ENCODE measurements at regions not wholly inside any gene's neighbourhood (a gene's known extent, or its start where the extent isn't known, plus 50 kb on each side); places are given as distances from the start of the nearest gene placed in this dataset.

- H3K36me3 ChIP-seq (ENCODE audit: control insufficient read depth in 1 of 2, insufficient read depth in 2 of 2, low read length in 2 of 2), result no peaks in the 10 kb centered on the region
- intact Hi-C loops (cut with micrococcal nuclease), result no loop called here
Observed at GRCh38 chr7:27347276-27347640, 104.7 kb downstream of the EVX1 start.

More at GRCh38 chr7:27347276-27347640, 104.7 kb downstream of the EVX1 start:
- Histone ChIP-seq H3K9me2 (ENCODE audit: insufficient read depth) (no peaks in the 10 kb centered on the region), H3K4me3 (replicated peaks in 1 of 2; ENCODE audit: low read depth in 1 of 2, low read length in 2 of 2) (no peak overlapping the region), H3K27me3 (ENCODE audit: insufficient read depth, low read length) (no peaks in the 10 kb centered on the region), H3K27ac (ENCODE audit: low read depth, low read length) (no peak overlapping the region), H3K9ac (ENCODE audit: low read length) (no peak overlapping the region), H3K4me1 (ENCODE audit: control insufficient read depth in 1 of 2, insufficient read depth in 2 of 2, low read length in 2 of 2) (peaks cover 0 to 7% of the 10 kb centered on the region in 2 experiments; a peak in 1 of 4 replicates), H3K4me2 (ENCODE audit: low read length) (peak overlapping the region; percentile 44), H4K20me1 (ENCODE audit: insufficient read depth) (no peaks in the 10 kb centered on the region), H2AFZ (ENCODE audit: low read depth, low read length, poor library complexity, severe bottlenecking) (peak overlapping the region; percentile 56), H3K79me2 (ENCODE audit: insufficient read depth, low read length) (no peaks in the 10 kb centered on the region), H3K9me3 (ENCODE audit: control insufficient read depth in 1 of 2, insufficient read depth in 1 of 2, low read depth in 1 of 2, low read length in 2 of 2) (no peaks in the 10 kb centered on the region)
- DNase-seq (ENCODE audit: low read depth, low spot score), result no peak
- no TSS peak for BruUV-seq (replicated peaks)
- TF ChIP-seq EZH2 (IDR thresholded peaks at IDR 0.05), result no peak
- no peak for TF ChIP-seq ELF1 (IDR thresholded peaks at IDR 0.05; ENCODE audit: borderline replicate concordance, low read depth)
- no peak for TF ChIP-seq SRF (IDR thresholded peaks at IDR 0.05; ENCODE audit: low read depth)
- no peak for TF ChIP-seq POLR2A (IDR thresholded peaks at IDR 0.05; ENCODE audit: borderline replicate concordance, extremely low read depth, insufficient read depth, insufficient read length)
- no peak for TF ChIP-seq ZBTB33 (IDR thresholded peaks at IDR 0.05; ENCODE audit: extremely low read depth, insufficient replicate concordance, low read length)
- TF ChIP-seq EGR1 (IDR thresholded peaks at IDR 0.05; ENCODE audit: low read depth), result no peak
- TF ChIP-seq TCF7L2 (IDR thresholded peaks at IDR 0.05; ENCODE audit: borderline replicate concordance, extremely low read depth, insufficient read depth, insufficient read length), result no peak
- no peak for TF ChIP-seq ZFX (IDR thresholded peaks at IDR 0.05)
- TF ChIP-seq EZH2phosphoT487 (IDR thresholded peaks at IDR 0.05; ENCODE audit: borderline replicate concordance), result no peak
- TF ChIP-seq ZNF274 (IDR thresholded peaks at IDR 0.05; ENCODE audit: low read depth, low read length), result no peak
- no peak for TF ChIP-seq CEBPB (IDR thresholded peaks at IDR 0.05; ENCODE audit: low read depth)
- TF ChIP-seq YY1 (IDR thresholded peaks at IDR 0.05; ENCODE audit: extremely low read depth, insufficient replicate concordance, low read depth, low read length), result no peak
- TF ChIP-seq JUND (IDR thresholded peaks at IDR 0.05), result no peak
- TF ChIP-seq SP1 (IDR thresholded peaks at IDR 0.05; ENCODE audit: low read depth), result no peak
- no peak for TF ChIP-seq SIN3A (IDR thresholded peaks at IDR 0.05; ENCODE audit: low read depth)
- TF ChIP-seq CBX3 (IDR thresholded peaks at IDR 0.05; ENCODE audit: low read depth), result no peak
- TF ChIP-seq RAD21 (IDR thresholded peaks at IDR 0.05; ENCODE audit: low read depth), result no peak
- ChIA-PET RAD21 (ENCODE audit: low non-redundant PET in 1 of 2, low total read pairs in 2 of 2, uncharacterized antibody in 2 of 2, unreplicated experiment in 2 of 2) (no interaction called here), CTCF (no interaction called here), POLR2A (no interaction called here)
- peak; percentile 30; the same call in 1 of the 2 replicates for ATAC-seq
